ENCODE measurements at regions not wholly inside any gene's neighbourhood (a gene's known extent, or its start where the extent isn't known, plus 50 kb on each side); places are given as distances from the start of the nearest gene placed in this dataset.

- peaks cover 5% of the 10 kb centered on the region for H3K4me1 Mint-ChIP-seq
- H3K9me3 Mint-ChIP-seq: no peaks in the 10 kb centered on the region
- peaks cover 6% of the 10 kb centered on the region for H3K36me3 Mint-ChIP-seq (ENCODE audit: low read depth)
- DNase-seq: no peak
- H3K27me3 Mint-ChIP-seq (ENCODE audit: low read depth, poor library complexity): no peaks in the 10 kb centered on the region
- no peak for TF ChIP-seq CTCF (IDR thresholded peaks at IDR 0.05)
- H3K27ac Mint-ChIP-seq: no peak overlapping the region
- no peak overlapping the region for H3K4me3 Mint-ChIP-seq
These were observed 53.0 kb upstream of the DST start for GRCh38 chr6:56695702-56696101.

GRCh38 chr6:56694002-56694401 is 51.3 kb upstream of the DST start:
- no peak for DNase-seq
- Mint-ChIP-seq H3K27me3 (ENCODE audit: low read depth, poor library complexity) (no peaks in the 10 kb centered on the region), H3K9me3 (no peaks in the 10 kb centered on the region), H3K4me1 (peaks cover 5% of the 10 kb centered on the region), H3K36me3 (ENCODE audit: low read depth) (peaks cover 6% of the 10 kb centered on the region), H3K4me3 (no peak overlapping the region), H3K27ac (no peak overlapping the region)
- no peak for TF ChIP-seq CTCF (IDR thresholded peaks at IDR 0.05)

- H3K27ac Mint-ChIP-seq: peak overlapping the region; percentile 27
- H3K36me3 Mint-ChIP-seq (ENCODE audit: low read depth): peaks cover 6% of the 10 kb centered on the region
- H3K9me3 Mint-ChIP-seq: no peaks in the 10 kb centered on the region
- DNase-seq: no peak
- no peak for TF ChIP-seq CTCF (IDR thresholded peaks at IDR 0.05)
- no peak overlapping the region for H3K4me3 Mint-ChIP-seq
- peaks cover 5% of the 10 kb centered on the region for H3K4me1 Mint-ChIP-seq
- H3K27me3 Mint-ChIP-seq (ENCODE audit: low read depth, poor library complexity): no peaks in the 10 kb centered on the region
These were observed 50.5 kb upstream of the DST start for GRCh38 chr6:56693246-56693607.

- DNase-seq: no peak
- H3K9me3 Mint-ChIP-seq: no peaks in the 10 kb centered on the region
- peak overlapping the region; percentile 27 for H3K27ac Mint-ChIP-seq
- H3K4me3 Mint-ChIP-seq: no peak overlapping the region
- H3K27me3 Mint-ChIP-seq (ENCODE audit: low read depth, poor library complexity): no peaks in the 10 kb centered on the region
- no peak for TF ChIP-seq CTCF (IDR thresholded peaks at IDR 0.05)
- peaks cover 5% of the 10 kb centered on the region for H3K4me1 Mint-ChIP-seq
- H3K36me3 Mint-ChIP-seq (ENCODE audit: low read depth): peaks cover 6% of the 10 kb centered on the region
These were observed 50.0 kb upstream of the DST start for GRCh38 chr6:56692523-56693245.
